ENCODE measurements at regions not wholly inside any gene's neighbourhood (a gene's known extent, or its start where the extent isn't known, plus 50 kb on each side); places are given as distances from the start of the nearest gene placed in this dataset.

GRCh38 chr13:109697936-109698335 is 88.4 kb downstream of the IRS2 start:
- H3K9me3 Mint-ChIP-seq, result no peaks in the 10 kb centered on the region
- TF ChIP-seq CTCF (conservative IDR thresholded peaks at IDR 0.05), result no peak
- Histone ChIP-seq H4K5ac (ENCODE audit: insufficient read length, low read depth, low read length) (no peak overlapping the region), H3K79me1 (ENCODE audit: insufficient read depth, low read depth, low read length, poor library complexity, severe bottlenecking) (no peaks in the 10 kb centered on the region), H4K91ac (ENCODE audit: insufficient read length, low read depth, low read length) (no peak overlapping the region), H3K23ac (ENCODE audit: insufficient read length, low read depth, low read length) (no peak overlapping the region), H2BK5ac (ENCODE audit: insufficient read length, low read length) (no peak overlapping the region), H2BK12ac (ENCODE audit: insufficient read length, low read depth, low read length) (no peak overlapping the region), H2BK20ac (ENCODE audit: low read depth, low read length, poor library complexity, severe bottlenecking) (no peak overlapping the region), H3K4me2 (ENCODE audit: insufficient read depth, insufficient read length, low read length) (no peak overlapping the region), H2BK15ac (ENCODE audit: low read depth, low read length) (no peak overlapping the region), H3K56ac (ENCODE audit: insufficient read length, low read depth, low read length) (no peak overlapping the region), H4K20me1 (ENCODE audit: control insufficient read depth, insufficient read depth, insufficient read length) (no peaks in the 10 kb centered on the region), H4K8ac (replicated peaks; ENCODE audit: insufficient read length, low read depth, low read length) (no peak overlapping the region), H3K79me2 (ENCODE audit: insufficient read depth, low read length) (no peaks in the 10 kb centered on the region), H3K23me2 (ENCODE audit: insufficient read length, low read depth, low read length, poor library complexity, severe bottlenecking) (no peaks in the 10 kb centered on the region), H2BK120ac (ENCODE audit: low read depth, low read length, poor library complexity, severe bottlenecking) (no peak overlapping the region), H3K18ac (ENCODE audit: insufficient read length, low read depth, low read length) (no peak overlapping the region), H3K27me3 (ENCODE audit: insufficient read depth, low read length) (no peaks in the 10 kb centered on the region), H2AFZ (ENCODE audit: low read length) (no peak overlapping the region), H3K14ac (ENCODE audit: insufficient read depth, low read length) (no peak overlapping the region), H2AK5ac (ENCODE audit: insufficient read length, low read length) (no peak overlapping the region), H3K9ac (ENCODE audit: extremely low read depth, insufficient read length, low read length) (no peak overlapping the region), H3K4ac (ENCODE audit: low read depth, low read length) (no peak overlapping the region), H3K9me3 (ENCODE audit: control insufficient read depth, low read depth, low read length) (no peaks in the 10 kb centered on the region), H3K4me1 (ENCODE audit: insufficient read depth, low read length) (no peaks in the 10 kb centered on the region; the same call in 1 of the 2 replicates), H3K27ac (ENCODE audit: insufficient read length, low read depth, low read length) (no peak overlapping the region), H3T11ph (ENCODE audit: low read length) (no peak overlapping the region)
- H3K4me1 Mint-ChIP-seq, result no peaks in the 10 kb centered on the region
- H3K4me3 Mint-ChIP-seq, result no peak overlapping the region
- no peak overlapping the region for H3K27ac Mint-ChIP-seq
- WGBS (ENCODE audit: extremely low coverage, insufficient read length, low lambda C conversion rate), result no CpG with 5 or more reads among the region's 10 CpGs
- DNase-seq, result no peak
- H3K36me3 Mint-ChIP-seq (ENCODE audit: insufficient read depth in 1 of 3, low read depth in 3 of 3), result no peaks in the 10 kb centered on the region
- H3K27me3 Mint-ChIP-seq (ENCODE audit: low read depth), result no peaks in the 10 kb centered on the region; the same call in 1 of the 2 replicates

Measured in H9 (cell line).